ENCODE measurements at regions not wholly inside any gene's neighbourhood (a gene's known extent, or its start where the extent isn't known, plus 50 kb on each side); places are given as distances from the start of the nearest gene placed in this dataset.

DNA sequence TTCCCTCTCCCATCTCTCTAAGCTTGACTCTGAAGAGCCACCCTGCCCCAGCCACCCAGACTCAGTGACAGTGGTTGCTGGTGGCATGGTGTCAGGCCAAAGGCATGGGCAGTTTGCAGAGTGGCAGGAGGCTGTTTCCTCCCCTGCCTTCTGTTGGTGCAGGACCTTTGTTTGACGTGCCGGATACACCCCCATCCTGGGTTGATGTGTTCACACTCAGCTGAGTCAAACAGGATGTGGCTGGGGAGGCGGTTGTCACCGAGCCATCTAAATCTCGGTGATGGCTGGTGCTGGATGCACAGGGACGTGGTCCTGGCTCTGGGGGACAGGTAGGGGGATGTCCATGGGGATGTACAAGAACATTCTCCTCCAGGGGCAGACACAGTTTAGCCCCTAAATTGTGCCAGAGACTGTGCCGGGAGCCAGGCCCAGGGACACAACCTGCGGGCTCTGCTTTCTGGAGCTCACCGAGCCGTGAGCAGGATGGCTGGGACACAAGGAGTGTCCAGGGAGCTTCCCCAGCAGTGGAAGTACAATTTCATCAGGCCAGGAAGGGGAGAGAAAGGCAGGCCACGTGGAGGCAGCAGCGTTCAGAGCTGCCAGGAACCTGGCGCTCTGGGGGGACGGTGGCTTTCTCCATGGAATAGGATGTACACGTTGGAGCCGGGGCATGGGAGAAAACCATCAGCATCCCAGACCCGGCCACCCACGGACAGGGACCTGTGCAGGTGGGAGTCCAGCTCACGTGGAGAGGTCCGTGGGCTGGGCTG, 264.2 kb downstream of the SEC14L1 start:
- intact Hi-C loops (cut with micrococcal nuclease), result loop anchor here (1.0 to 10.0 kb wide), 3 partner anchors 89 to 610 kb away; no protein-coding TSS in a partner anchor
- TF ChIP-seq, protein P1, sequence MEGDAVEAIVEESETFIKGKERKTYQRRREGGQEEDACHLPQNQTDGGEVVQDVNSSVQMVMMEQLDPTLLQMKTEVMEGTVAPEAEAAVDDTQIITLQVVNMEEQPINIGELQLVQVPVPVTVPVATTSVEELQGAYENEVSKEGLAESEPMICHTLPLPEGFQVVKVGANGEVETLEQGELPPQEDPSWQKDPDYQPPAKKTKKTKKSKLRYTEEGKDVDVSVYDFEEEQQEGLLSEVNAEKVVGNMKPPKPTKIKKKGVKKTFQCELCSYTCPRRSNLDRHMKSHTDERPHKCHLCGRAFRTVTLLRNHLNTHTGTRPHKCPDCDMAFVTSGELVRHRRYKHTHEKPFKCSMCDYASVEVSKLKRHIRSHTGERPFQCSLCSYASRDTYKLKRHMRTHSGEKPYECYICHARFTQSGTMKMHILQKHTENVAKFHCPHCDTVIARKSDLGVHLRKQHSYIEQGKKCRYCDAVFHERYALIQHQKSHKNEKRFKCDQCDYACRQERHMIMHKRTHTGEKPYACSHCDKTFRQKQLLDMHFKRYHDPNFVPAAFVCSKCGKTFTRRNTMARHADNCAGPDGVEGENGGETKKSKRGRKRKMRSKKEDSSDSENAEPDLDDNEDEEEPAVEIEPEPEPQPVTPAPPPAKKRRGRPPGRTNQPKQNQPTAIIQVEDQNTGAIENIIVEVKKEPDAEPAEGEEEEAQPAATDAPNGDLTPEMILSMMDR (IDR thresholded peaks at IDR 0.05), result no peak
- ChIA-PET CTCF (interaction anchor here (0.6 to 2.7 kb wide), 8 partner anchors 17 to 609 kb away, joined by 3 to 36 read pairs (median 8); no protein-coding TSS in a partner anchor), POLR2A (interaction anchor here (0.6 to 9.6 kb wide), 27 partner anchors 10 to 858 kb away, joined by 3 to 191 read pairs (median 8); partner anchors contain the start of gene TNRC6C)
- peak overlapping the region; percentile 89 for H3K4me3 Mint-ChIP-seq
- DNase-seq (peak; percentile 60), ATAC-seq (ENCODE audit: low read depth) (peak; percentile 70)
- peaks cover 19% of the 10 kb centered on the region for H3K36me3 Mint-ChIP-seq (ENCODE audit: low read depth)
- H3K27ac Mint-ChIP-seq, result peak overlapping the region; percentile 96
- peaks cover 94% of the 10 kb centered on the region for H3K4me1 Mint-ChIP-seq
- no peaks in the 10 kb centered on the region for H3K27me3 Mint-ChIP-seq
- H3K9me3 Mint-ChIP-seq, result no peaks in the 10 kb centered on the region

DNA sequence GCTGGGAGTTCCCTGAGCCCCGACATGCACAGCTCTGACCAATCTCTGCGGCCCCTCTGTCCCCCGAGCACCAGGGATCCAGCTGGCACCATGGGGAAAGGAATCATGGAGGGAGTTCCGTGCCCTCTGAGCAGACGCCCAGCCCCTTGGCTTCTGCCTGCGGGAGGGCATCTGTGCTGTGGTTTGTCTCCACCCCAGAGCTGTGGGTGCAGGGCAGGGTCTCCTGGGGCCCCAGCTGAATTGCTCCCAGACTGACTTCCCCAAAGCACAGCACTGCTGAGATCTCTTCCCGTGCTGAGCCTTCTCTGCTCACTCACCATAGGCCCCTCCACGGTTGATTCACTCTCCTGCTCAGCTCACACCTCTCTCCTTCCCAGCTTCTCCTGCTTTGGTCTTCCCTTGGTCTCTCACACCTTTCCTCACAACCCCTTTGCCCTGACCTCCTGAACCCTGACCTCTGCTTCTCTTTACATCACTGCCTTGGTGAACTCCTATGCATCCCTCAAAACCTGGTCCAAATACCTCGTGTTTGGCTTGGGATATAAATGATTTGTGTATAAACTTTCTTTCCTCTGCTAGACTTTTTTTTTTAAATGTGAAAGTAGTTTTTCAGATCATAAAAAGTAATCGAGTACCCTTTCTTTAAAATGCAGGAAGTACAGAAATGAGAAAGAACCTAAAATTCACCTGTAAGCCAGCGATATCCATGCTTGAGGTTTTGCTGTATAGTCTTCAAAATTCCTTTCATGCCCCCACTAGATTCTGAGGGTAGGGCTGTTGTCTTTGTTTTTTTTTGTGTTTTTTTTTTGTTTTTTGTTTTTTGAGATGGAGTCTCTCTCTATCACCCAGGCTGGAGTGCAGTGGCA, 265.3 kb downstream of the SEC14L1 start:
- peak overlapping the region; percentile 96 for H3K27ac Mint-ChIP-seq
- POLR2A ChIA-PET, result interaction anchor here (0.6 to 9.6 kb wide), 24 partner anchors 9 to 552 kb away, joined by 3 to 191 read pairs (median 9); partner anchors contain the start of gene TNRC6C
- peak; percentile 73 for ATAC-seq (ENCODE audit: low read depth)

DNA sequence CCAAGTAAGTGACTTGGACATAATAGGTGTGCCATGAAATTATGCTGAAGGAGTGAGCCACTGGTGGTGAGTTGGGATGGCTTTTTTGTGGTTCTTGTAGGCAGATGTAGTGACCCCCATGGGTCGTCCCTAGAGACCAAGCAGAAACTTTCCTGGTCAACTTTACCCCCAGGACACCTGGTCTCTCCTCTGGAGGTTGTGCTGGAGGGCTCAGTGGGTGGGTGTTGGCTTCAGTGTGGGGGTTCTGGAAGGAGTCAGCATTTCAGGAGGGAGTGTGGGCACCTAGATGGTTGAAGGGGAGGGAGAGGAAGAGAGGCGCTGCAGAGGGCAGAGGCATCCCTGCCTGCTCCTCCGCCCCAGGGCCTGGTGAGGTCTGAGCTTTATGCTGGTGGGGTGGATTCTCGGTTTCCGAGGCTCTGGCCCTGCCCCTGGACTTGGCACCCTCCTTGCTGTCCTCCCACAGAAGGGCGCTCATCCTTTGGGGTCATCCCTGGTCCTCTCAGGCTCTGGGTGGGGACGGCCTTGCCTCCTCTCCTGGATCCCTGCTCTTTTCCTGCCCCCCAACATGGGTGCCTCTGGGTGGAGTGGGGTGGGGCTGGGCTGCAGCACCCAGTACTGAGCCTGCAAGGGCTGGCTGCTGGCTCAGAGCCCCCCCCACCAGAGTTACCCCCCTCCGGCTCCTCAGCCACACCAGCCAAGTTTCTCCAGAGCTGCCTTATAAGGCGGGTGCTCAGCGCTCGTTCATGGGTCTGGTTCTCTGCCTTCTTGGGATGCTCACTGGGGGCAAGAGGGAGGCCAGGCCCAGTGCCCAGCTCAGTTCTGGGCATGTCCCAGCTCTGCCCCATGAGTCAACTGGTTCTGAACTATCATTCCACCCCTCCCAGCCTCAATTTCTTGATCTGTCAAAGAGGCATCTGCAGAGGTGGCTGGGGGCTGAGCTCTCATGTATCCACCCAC, 266.8 kb downstream of the SEC14L1 start:
- no peaks in the 10 kb centered on the region for H3K27me3 Mint-ChIP-seq
- peak overlapping the region; percentile 27 for H3K27ac Mint-ChIP-seq
- no peaks in the 10 kb centered on the region for H3K9me3 Mint-ChIP-seq
- H3K36me3 Mint-ChIP-seq (ENCODE audit: low read depth), result peaks cover 19% of the 10 kb centered on the region
- ATAC-seq (ENCODE audit: low read depth) (no peak), DNase-seq (no peak)
- POLR2A ChIA-PET, result interaction anchor here (0.5 to 9.6 kb wide), 8 partner anchors 8 to 94 kb away, joined by 3 to 191 read pairs (median 14); no protein-coding TSS in a partner anchor
- TF ChIP-seq, protein P1 (IDR thresholded peaks at IDR 0.05), result no peak
- CTCF ChIA-PET, result interaction anchor here (2.0 kb wide), 1 partner anchor 22 kb away, joined by 10 read pairs; no protein-coding TSS in a partner anchor
- H3K4me1 Mint-ChIP-seq, result peaks cover 92% of the 10 kb centered on the region
- H3K4me3 Mint-ChIP-seq, result no peak overlapping the region
- intact Hi-C loops (cut with micrococcal nuclease), result loop anchor here (5.0 to 10.0 kb wide), 2 partner anchors 125 to 607 kb away; no protein-coding TSS in a partner anchor

More for the DNA sequence above, 265.3 kb downstream of the SEC14L1 start:
- intact Hi-C loops (cut with micrococcal nuclease), result loop anchor here (1.0 to 10.0 kb wide), 5 partner anchors 21 to 609 kb away; no protein-coding TSS in a partner anchor
- H3K4me3 Mint-ChIP-seq, result peak overlapping the region; percentile 89
- H3K9me3 Mint-ChIP-seq, result no peaks in the 10 kb centered on the region
- TF ChIP-seq, protein P1 (IDR thresholded peaks at IDR 0.05), result no peak
- CTCF ChIA-PET, result interaction anchor here (1.0 to 2.7 kb wide), 8 partner anchors 16 to 608 kb away, joined by 3 to 36 read pairs (median 8); no protein-coding TSS in a partner anchor
- DNase-seq, result peak; percentile 61
- no peaks in the 10 kb centered on the region for H3K27me3 Mint-ChIP-seq
- peaks cover 94% of the 10 kb centered on the region for H3K4me1 Mint-ChIP-seq
- peaks cover 19% of the 10 kb centered on the region for H3K36me3 Mint-ChIP-seq (ENCODE audit: low read depth)

DNA sequence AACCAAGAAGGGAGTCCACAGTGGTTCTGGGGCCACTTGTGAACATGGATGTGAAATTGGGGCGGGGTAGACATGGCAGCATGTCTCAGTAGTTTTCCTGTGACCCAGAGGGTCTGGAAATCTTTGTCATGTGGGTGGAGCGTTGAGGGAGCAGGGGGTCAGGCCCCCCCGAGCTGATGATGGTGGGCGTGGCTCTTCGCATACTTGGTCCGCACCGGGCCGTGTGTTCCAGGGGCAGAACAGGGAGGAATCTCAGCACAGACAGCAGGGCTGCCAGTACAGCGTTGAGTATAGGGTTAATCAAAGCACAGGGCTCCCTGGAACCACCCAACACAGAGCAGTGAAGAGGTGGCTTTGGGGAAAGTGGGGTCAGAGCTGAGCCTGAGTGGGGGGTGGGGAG, 267.5 kb downstream of the SEC14L1 start:
- no peaks in the 10 kb centered on the region for H3K9me3 Mint-ChIP-seq
- H3K27me3 Mint-ChIP-seq, result no peaks in the 10 kb centered on the region
- TF ChIP-seq, protein P1 (IDR thresholded peaks at IDR 0.05), result no peak
- DNase-seq (no peak), ATAC-seq (ENCODE audit: low read depth) (no peak)
- ChIA-PET CTCF (interaction anchor here (1.0 to 2.0 kb wide), 2 partner anchors 8 to 21 kb away, joined by 4 to 10 read pairs; no protein-coding TSS in a partner anchor), POLR2A (interaction anchor here (2.1 to 9.6 kb wide), 4 partner anchors 8 to 35 kb away, joined by 8 to 191 read pairs (median 58); no protein-coding TSS in a partner anchor)
- peak overlapping the region; percentile 27 for H3K27ac Mint-ChIP-seq
- peaks cover 92% of the 10 kb centered on the region for H3K4me1 Mint-ChIP-seq
- no peak overlapping the region for H3K4me3 Mint-ChIP-seq
- peaks cover 13% of the 10 kb centered on the region for H3K36me3 Mint-ChIP-seq (ENCODE audit: low read depth)
- intact Hi-C loops (cut with micrococcal nuclease), result loop anchor here (5.0 to 10.0 kb wide), 2 partner anchors 126 to 607 kb away; no protein-coding TSS in a partner anchor

All from activated B cell treated with CpG ODN at 0.5 μM for 24 hours (primary cell).